ENCODE measurements at regions not wholly inside any gene's neighbourhood (a gene's known extent, or its start where the extent isn't known, plus 50 kb on each side); places are given as distances from the start of the nearest gene placed in this dataset.
"Not testable (repeated sequence)": the region's sequence is repeated elsewhere in the genome, so short reads cannot be mapped to it uniquely, and the experiment has no call there.

GRCh38 chr21:34271189-34271851 lies 92.5 kb upstream of the KCNE2 start:
- no peak for DNase-seq (ENCODE audit: low read depth, low spot score)

- no peak for DNase-seq (ENCODE audit: low read depth, low spot score)
These were observed 91.5 kb upstream of the KCNE2 start for GRCh38 chr21:34272321-34272720.

GRCh38 chr21:34274001-34274400 lies 89.8 kb upstream of the KCNE2 start:
- no peak for DNase-seq (ENCODE audit: low read depth, low spot score)

- DNase-seq (ENCODE audit: low read depth, low spot score): no peak
These were observed 86.9 kb upstream of the KCNE2 start for GRCh38 chr21:34276711-34277425.

- no peak for DNase-seq (ENCODE audit: low read depth, low spot score)
These were observed 85.4 kb upstream of the KCNE2 start for GRCh38 chr21:34278451-34278850.

- no peak for DNase-seq (ENCODE audit: low read depth, low spot score)
These were observed 84.5 kb upstream of the KCNE2 start for GRCh38 chr21:34279285-34279684.

GRCh38 chr21:34279883-34280282 lies 83.9 kb upstream of the KCNE2 start:
- no peak for DNase-seq (ENCODE audit: low read depth, low spot score)

- no peak for DNase-seq (ENCODE audit: low read depth, low spot score)
These were observed 83.4 kb upstream of the KCNE2 start for GRCh38 chr21:34280389-34280795.

- no peak for DNase-seq (ENCODE audit: low read depth, low spot score)
These were observed 82.8 kb upstream of the KCNE2 start for GRCh38 chr21:34280959-34281358.

GRCh38 chr21:34282223-34282622 lies 81.6 kb upstream of the KCNE2 start:
- DNase-seq (ENCODE audit: low read depth, low spot score): no peak

- DNase-seq (ENCODE audit: low read depth, low spot score): peak; percentile 80
These were observed 79.1 kb upstream of the KCNE2 start for GRCh38 chr21:34284666-34285065.

GRCh38 chr21:34288042-34288441 lies 75.8 kb upstream of the KCNE2 start:
- not testable (repeated sequence) for DNase-seq (ENCODE audit: low read depth, low spot score)

- no peak for DNase-seq (ENCODE audit: low read depth, low spot score)
These were observed 74.0 kb upstream of the KCNE2 start for GRCh38 chr21:34289856-34290255.

GRCh38 chr21:34296878-34297277 lies 66.9 kb upstream of the KCNE2 start:
- no peak for DNase-seq (ENCODE audit: low read depth, low spot score)

GRCh38 chr21:34298534-34299167 lies 65.2 kb upstream of the KCNE2 start:
- DNase-seq (ENCODE audit: low read depth, low spot score): no peak

GRCh38 chr21:34299168-34299539 lies 64.7 kb upstream of the KCNE2 start:
- DNase-seq (ENCODE audit: low read depth, low spot score): no peak

- DNase-seq (ENCODE audit: low read depth, low spot score): no peak
These were observed 61.3 kb upstream of the KCNE2 start for GRCh38 chr21:34302521-34302920.

- no peak for DNase-seq (ENCODE audit: low read depth, low spot score)
These were observed 57.9 kb upstream of the KCNE2 start for GRCh38 chr21:34305605-34306604.

- DNase-seq (ENCODE audit: low read depth, low spot score): no peak
These were observed 55.7 kb upstream of the KCNE2 start for GRCh38 chr21:34307991-34308532.

- DNase-seq (ENCODE audit: low read depth, low spot score): no peak
These were observed 52.1 kb upstream of the KCNE2 start for GRCh38 chr21:34311561-34312330.

GRCh38 chr21:34313116-34313515 lies 50.7 kb upstream of the KCNE2 start:
- no peak for DNase-seq (ENCODE audit: low read depth, low spot score)
